ENCODE measurements at regions not wholly inside any gene's neighbourhood (a gene's known extent, or its start where the extent isn't known, plus 50 kb on each side); places are given as distances from the start of the nearest gene placed in this dataset.
A peak's percentile ranks its signal among the peaks of the same experiment; 100 is the strongest.

GRCh38 chr7:130869918-130870317, 135.9 kb upstream of the KLF14 start:
- Mint-ChIP-seq H3K27ac (no peak overlapping the region), H3K27me3 (ENCODE audit: low read depth in 3 of 3) (peaks cover 0 to 3% (median 0%) of the 10 kb centered on the region in 3 donors), H3K4me1 (no peaks in the 10 kb centered on the region), H3K9me3 (no peaks in the 10 kb centered on the region), H3K4me3 (no peak overlapping the region), H3K36me3 (peaks cover 20 to 24% of the 10 kb centered on the region in 2 donors)
- WGBS (ENCODE audit: insufficient coverage) = 100% methylated on average over 1 of the region's 3 CpGs
- no peaks in the 10 kb centered on the region for H4K20me1 ChIP-seq (ENCODE audit: insufficient read depth, low read length)
- peaks cover 2 to 13% of the 10 kb centered on the region in 2 donors for H3K36me3 ChIP-seq (replicated peaks in 1 of 2; ENCODE audit: control insufficient read depth in 1 of 2, insufficient read depth in 2 of 2, low read length in 2 of 2)
- H3K27me3 ChIP-seq (ENCODE audit: control insufficient read depth in 2 of 2, insufficient read depth in 2 of 2, low read length in 2 of 2) = no peaks in the 10 kb centered on the region
- no peaks in the 10 kb centered on the region for H3K79me2 ChIP-seq (ENCODE audit: insufficient read depth, low read length)
- no peak for DNase-seq
- no peaks in the 10 kb centered on the region for H3K4me1 ChIP-seq (ENCODE audit: control insufficient read depth in 1 of 2, insufficient read depth in 2 of 2, low read length in 2 of 2)
- H3K27ac ChIP-seq (ENCODE audit: low read depth in 1 of 2, low read length in 2 of 2) = no peak overlapping the region
- no peak overlapping the region for H3K4me2 ChIP-seq (replicated peaks; ENCODE audit: extremely low read depth, low read length, poor library complexity, severe bottlenecking)
- no peak overlapping the region for H2AFZ ChIP-seq (ENCODE audit: insufficient read depth, low read depth, low read length, poor library complexity, severe bottlenecking)
- TF ChIP-seq CTCF (IDR thresholded peaks at IDR 0.05) = no peak
- no peak overlapping the region for H3K4me3 ChIP-seq (replicated peaks in 1 of 3; ENCODE audit: low read depth in 2 of 3, low read length in 3 of 3)
- intact Hi-C loops (cut with micrococcal nuclease) = no loop called here
- no peak overlapping the region for H3K9ac ChIP-seq (ENCODE audit: insufficient read depth, low read length, poor library complexity, severe bottlenecking)
- no peaks in the 10 kb centered on the region for H3K9me3 ChIP-seq (replicated peaks in 1 of 2; ENCODE audit: control insufficient read depth in 1 of 2, insufficient read depth in 1 of 2, low read length in 2 of 2)

- Histone ChIP-seq H3K4me1 (ENCODE audit: control insufficient read depth in 1 of 2, insufficient read depth in 2 of 2, low read length in 2 of 2) (no peaks in the 10 kb centered on the region), H3K9ac (ENCODE audit: insufficient read depth, low read length, poor library complexity, severe bottlenecking) (no peak overlapping the region), H2AFZ (ENCODE audit: insufficient read depth, low read depth, low read length, poor library complexity, severe bottlenecking) (no peak overlapping the region), H3K36me3 (replicated peaks in 1 of 2; ENCODE audit: control insufficient read depth in 1 of 2, insufficient read depth in 2 of 2, low read length in 2 of 2) (peaks cover 2 to 20% of the 10 kb centered on the region in 2 donors), H3K9me3 (replicated peaks in 1 of 2; ENCODE audit: control insufficient read depth in 1 of 2, insufficient read depth in 1 of 2, low read length in 2 of 2) (no peaks in the 10 kb centered on the region), H3K27ac (ENCODE audit: low read depth in 1 of 2, low read length in 2 of 2) (no peak overlapping the region), H3K79me2 (ENCODE audit: insufficient read depth, low read length) (no peaks in the 10 kb centered on the region), H3K4me2 (replicated peaks; ENCODE audit: extremely low read depth, low read length, poor library complexity, severe bottlenecking) (no peak overlapping the region), H3K27me3 (ENCODE audit: control insufficient read depth in 2 of 2, insufficient read depth in 2 of 2, low read length in 2 of 2) (no peaks in the 10 kb centered on the region), H3K4me3 (replicated peaks in 1 of 3; ENCODE audit: low read depth in 2 of 3, low read length in 3 of 3) (no peak overlapping the region), H4K20me1 (ENCODE audit: insufficient read depth, low read length) (no peaks in the 10 kb centered on the region)
- no peak overlapping the region for H3K4me3 Mint-ChIP-seq
- WGBS (ENCODE audit: insufficient coverage) = 97% methylated on average over 6 of the region's 6 CpGs
- peaks cover 20 to 27% of the 10 kb centered on the region in 2 donors for H3K36me3 Mint-ChIP-seq
- H3K27me3 Mint-ChIP-seq (ENCODE audit: low read depth in 3 of 3) = no peaks in the 10 kb centered on the region
- no peak for TF ChIP-seq CTCF (IDR thresholded peaks at IDR 0.05)
- DNase-seq = no peak
- intact Hi-C loops (cut with micrococcal nuclease) = no loop called here
- no peaks in the 10 kb centered on the region for H3K4me1 Mint-ChIP-seq
- no peaks in the 10 kb centered on the region for H3K9me3 Mint-ChIP-seq
- peak overlapping the region in 3 of 7 donors; percentile 9 to 26 (median 13) for H3K27ac Mint-ChIP-seq
These were observed 138.3 kb upstream of the KLF14 start for GRCh38 chr7:130872341-130872740.

Data from CD14-positive monocyte (primary cell).